ENCODE measurements at regions not wholly inside any gene's neighbourhood (a gene's known extent, or its start where the extent isn't known, plus 50 kb on each side); places are given as distances from the start of the nearest gene placed in this dataset.

DNA sequence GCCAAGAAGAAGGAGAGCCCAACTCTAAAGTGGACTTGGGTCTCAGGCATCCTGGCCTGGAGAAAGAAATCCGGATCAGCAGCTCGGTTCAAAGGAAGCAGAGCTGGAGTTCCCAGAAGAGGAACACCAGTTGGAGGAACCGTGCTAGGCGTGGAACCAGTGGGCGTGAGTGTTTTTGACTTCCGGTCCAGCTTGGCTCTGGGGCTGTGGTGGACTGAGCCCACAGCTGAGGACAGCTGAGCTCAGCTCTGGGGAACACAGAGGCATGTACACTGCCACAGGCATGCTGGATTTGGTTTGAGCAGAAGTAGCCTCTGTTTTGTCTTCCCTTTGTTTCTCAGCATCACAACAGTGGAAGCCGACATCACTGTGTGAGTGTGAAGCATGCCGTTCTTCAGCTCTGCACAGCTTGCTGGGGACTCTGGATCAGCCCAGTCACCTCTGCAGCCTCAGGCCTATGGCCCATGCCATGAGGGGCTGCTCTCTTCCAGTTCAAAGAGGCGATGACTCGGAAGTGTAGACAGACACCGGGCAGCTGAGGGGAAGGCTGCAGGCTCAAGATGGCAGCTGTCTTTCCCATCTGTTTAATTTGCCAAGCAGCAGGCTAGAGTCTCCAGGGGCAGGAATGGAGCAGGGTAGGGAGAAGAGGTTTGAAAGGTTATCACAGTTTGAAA is 185.8 kb upstream of the UBE3A start:
- H3K4me3 ChIP-seq (ENCODE audit: low read depth, low read length) = no peak overlapping the region
- H3K4me1 ChIP-seq = no peaks in the 10 kb centered on the region
- no peak overlapping the region for H3K4me2 ChIP-seq (ENCODE audit: low read length)
- TF ChIP-seq, protein P1, sequence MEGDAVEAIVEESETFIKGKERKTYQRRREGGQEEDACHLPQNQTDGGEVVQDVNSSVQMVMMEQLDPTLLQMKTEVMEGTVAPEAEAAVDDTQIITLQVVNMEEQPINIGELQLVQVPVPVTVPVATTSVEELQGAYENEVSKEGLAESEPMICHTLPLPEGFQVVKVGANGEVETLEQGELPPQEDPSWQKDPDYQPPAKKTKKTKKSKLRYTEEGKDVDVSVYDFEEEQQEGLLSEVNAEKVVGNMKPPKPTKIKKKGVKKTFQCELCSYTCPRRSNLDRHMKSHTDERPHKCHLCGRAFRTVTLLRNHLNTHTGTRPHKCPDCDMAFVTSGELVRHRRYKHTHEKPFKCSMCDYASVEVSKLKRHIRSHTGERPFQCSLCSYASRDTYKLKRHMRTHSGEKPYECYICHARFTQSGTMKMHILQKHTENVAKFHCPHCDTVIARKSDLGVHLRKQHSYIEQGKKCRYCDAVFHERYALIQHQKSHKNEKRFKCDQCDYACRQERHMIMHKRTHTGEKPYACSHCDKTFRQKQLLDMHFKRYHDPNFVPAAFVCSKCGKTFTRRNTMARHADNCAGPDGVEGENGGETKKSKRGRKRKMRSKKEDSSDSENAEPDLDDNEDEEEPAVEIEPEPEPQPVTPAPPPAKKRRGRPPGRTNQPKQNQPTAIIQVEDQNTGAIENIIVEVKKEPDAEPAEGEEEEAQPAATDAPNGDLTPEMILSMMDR (IDR thresholded peaks at IDR 0.05) = no peak
- H3K9ac ChIP-seq = no peak overlapping the region
- no peak overlapping the region for H3K27ac ChIP-seq
- H3K27me3 ChIP-seq (ENCODE audit: control insufficient read depth, insufficient read depth, low read length) = no peaks in the 10 kb centered on the region
- no peaks in the 10 kb centered on the region for H3K79me2 ChIP-seq
- no peaks in the 10 kb centered on the region for H3K9me3 ChIP-seq (ENCODE audit: control insufficient read depth, low read length)
- H2AFZ ChIP-seq = no peak overlapping the region
- H3K36me3 ChIP-seq (ENCODE audit: control insufficient read depth, insufficient read depth, low read length) = no peaks in the 10 kb centered on the region

DNA sequence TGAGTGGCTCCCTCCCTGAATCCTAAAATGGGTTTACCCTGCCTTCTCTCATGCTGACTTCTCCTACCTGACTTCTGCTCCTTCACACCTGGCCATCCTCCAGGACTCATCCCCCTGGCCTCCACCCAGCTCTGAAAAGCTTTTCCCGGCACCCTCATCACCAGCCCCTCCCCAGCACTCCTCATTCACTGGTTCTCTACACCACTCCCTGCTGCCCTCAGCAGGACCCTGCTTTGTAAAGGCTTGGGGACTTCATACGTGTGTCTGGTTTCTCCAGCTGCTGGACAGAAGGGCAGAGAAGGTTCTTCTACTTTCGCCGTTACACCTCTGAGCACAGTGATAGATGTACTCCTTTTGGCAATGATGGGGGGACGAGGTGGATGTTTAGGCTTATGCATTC is 184.9 kb upstream of the UBE3A start:
- Histone ChIP-seq H3K4me1 (no peaks in the 10 kb centered on the region), H3K9me3 (ENCODE audit: control insufficient read depth, low read length) (no peaks in the 10 kb centered on the region), H3K27me3 (ENCODE audit: control insufficient read depth, insufficient read depth, low read length) (no peaks in the 10 kb centered on the region), H3K36me3 (ENCODE audit: control insufficient read depth, insufficient read depth, low read length) (no peaks in the 10 kb centered on the region), H3K27ac (no peak overlapping the region), H2AFZ (no peak overlapping the region), H3K4me2 (ENCODE audit: low read length) (no peak overlapping the region), H3K4me3 (ENCODE audit: low read depth, low read length) (no peak overlapping the region), H3K9ac (no peak overlapping the region), H3K79me2 (no peaks in the 10 kb centered on the region)
- TF ChIP-seq, protein P1 (IDR thresholded peaks at IDR 0.05) = no peak

DNA sequence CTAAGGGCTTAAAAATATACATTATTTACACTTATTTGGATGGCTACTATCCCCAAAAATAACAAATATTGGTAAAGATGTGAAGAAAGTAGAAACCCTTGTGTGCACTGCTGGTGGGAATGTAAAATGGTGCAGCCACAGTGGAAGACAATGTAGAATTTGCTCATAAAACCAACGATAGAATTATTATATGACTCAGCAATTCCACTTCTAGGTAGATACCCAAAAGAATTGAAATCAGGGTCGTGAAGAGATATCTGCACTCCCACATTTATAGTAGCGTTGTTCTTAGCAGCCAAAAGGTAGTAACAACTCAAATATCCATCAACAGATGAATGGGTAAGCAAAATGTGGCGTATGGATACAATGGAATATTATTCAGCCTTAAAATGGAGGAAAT is 181.6 kb upstream of the UBE3A start:
- H3K27ac ChIP-seq = no peak overlapping the region
- H3K9ac ChIP-seq = no peak overlapping the region
- TF ChIP-seq, protein P1 (IDR thresholded peaks at IDR 0.05) = no peak
- H3K9me3 ChIP-seq (ENCODE audit: control insufficient read depth, low read length) = no peaks in the 10 kb centered on the region
- no peaks in the 10 kb centered on the region for H3K4me1 ChIP-seq
- H3K4me2 ChIP-seq (ENCODE audit: low read length) = no peak overlapping the region
- H3K27me3 ChIP-seq (ENCODE audit: control insufficient read depth, insufficient read depth, low read length) = no peaks in the 10 kb centered on the region
- H3K79me2 ChIP-seq = no peaks in the 10 kb centered on the region
- no peak overlapping the region for H2AFZ ChIP-seq
- H3K4me3 ChIP-seq (ENCODE audit: low read depth, low read length) = no peak overlapping the region
- H3K36me3 ChIP-seq (ENCODE audit: control insufficient read depth, insufficient read depth, low read length) = no peaks in the 10 kb centered on the region

DNA sequence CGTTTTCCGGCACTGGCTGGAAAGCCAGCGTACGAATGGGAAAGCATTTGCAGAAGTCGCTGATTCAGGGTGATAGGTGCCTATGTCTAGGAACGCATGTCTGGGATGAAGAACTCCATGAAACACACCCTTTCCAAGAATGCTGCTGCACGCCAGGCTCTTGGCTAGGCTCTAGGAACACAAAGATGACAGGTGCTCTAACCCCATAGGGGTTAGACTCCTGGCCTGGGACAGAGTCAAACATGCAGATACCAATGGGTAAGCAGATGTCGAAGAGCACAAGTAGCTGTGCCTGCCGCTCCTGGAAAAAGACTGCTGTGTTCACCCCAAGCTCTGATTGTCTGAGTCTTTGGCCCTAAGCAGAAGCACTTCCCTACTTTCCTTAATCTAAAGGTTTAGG is 180.9 kb upstream of the UBE3A start:
- no peaks in the 10 kb centered on the region for H3K4me1 ChIP-seq
- H3K4me3 ChIP-seq (ENCODE audit: low read depth, low read length) = no peak overlapping the region
- no peak overlapping the region for H2AFZ ChIP-seq
- H3K9me3 ChIP-seq (ENCODE audit: control insufficient read depth, low read length) = no peaks in the 10 kb centered on the region
- H3K79me2 ChIP-seq = no peaks in the 10 kb centered on the region
- no peak overlapping the region for H3K4me2 ChIP-seq (ENCODE audit: low read length)
- H3K27ac ChIP-seq = no peak overlapping the region
- H3K9ac ChIP-seq = no peak overlapping the region
- no peaks in the 10 kb centered on the region for H3K27me3 ChIP-seq (ENCODE audit: control insufficient read depth, insufficient read depth, low read length)
- TF ChIP-seq, protein P1 (IDR thresholded peaks at IDR 0.05) = no peak
- H3K36me3 ChIP-seq (ENCODE audit: control insufficient read depth, insufficient read depth, low read length) = no peaks in the 10 kb centered on the region

DNA sequence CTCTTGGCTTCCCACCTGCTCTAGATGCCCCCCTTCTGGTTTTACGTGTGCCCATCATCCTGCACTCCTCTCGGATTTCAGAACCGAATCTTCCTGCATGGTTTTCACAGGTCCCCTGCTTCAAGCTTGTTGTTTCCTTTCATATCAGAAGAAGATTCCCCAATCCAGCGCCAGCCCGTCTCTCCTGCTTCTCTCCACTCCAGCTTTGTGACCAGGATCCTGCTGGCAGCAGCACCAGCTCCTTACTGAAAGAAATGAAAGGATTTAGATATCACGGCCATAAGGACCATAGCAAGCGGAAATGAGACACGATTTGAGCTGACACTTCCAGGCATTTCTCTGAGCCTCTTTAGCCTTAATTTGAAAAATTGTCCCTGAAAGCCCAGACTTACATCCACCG is 180.3 kb upstream of the UBE3A start:
- no peaks in the 10 kb centered on the region for H3K4me1 ChIP-seq
- H3K79me2 ChIP-seq = no peaks in the 10 kb centered on the region
- TF ChIP-seq, protein P1 (IDR thresholded peaks at IDR 0.05) = no peak
- H3K27ac ChIP-seq = no peak overlapping the region
- H3K9ac ChIP-seq = no peak overlapping the region
- H3K27me3 ChIP-seq (ENCODE audit: control insufficient read depth, insufficient read depth, low read length) = no peaks in the 10 kb centered on the region
- H3K4me3 ChIP-seq (ENCODE audit: low read depth, low read length) = no peak overlapping the region
- H3K9me3 ChIP-seq (ENCODE audit: control insufficient read depth, low read length) = no peaks in the 10 kb centered on the region
- H3K36me3 ChIP-seq (ENCODE audit: control insufficient read depth, insufficient read depth, low read length) = no peaks in the 10 kb centered on the region
- H3K4me2 ChIP-seq (ENCODE audit: low read length) = no peak overlapping the region
- H2AFZ ChIP-seq = no peak overlapping the region
